OCI-LY1 (cell line): ENCODE measurements at regions not wholly inside any gene's neighbourhood (a gene's known extent, or its start where the extent isn't known, plus 50 kb on each side); places are given as distances from the start of the nearest gene placed in this dataset.

Experiments used
- H2AFZ ChIP-seq: fragments of 200-600 bp; sonication (generic), shearing (Covaris generic); 2 replicates; pipeline ENCODE4 v1.6.0; 2014; ENCODE audit warnings: antibody characterized with exemption, mild to moderate bottlenecking, low read length
- H3F3A ChIP-seq: fragments of 200-600 bp; sonication (generic), shearing (Covaris generic); 2 replicates; pipeline ENCODE4 v1.6.0; 2014; ENCODE audit warnings: mild to moderate bottlenecking, antibody characterized with exemption, low read length, moderate library complexity; ENCODE audit not compliant: insufficient read depth
- H3K27ac ChIP-seq: fragments of 200-600 bp; sonication (generic); 2 replicates; pipeline ENCODE4 v1.5.1; 2014; ENCODE audit warnings: low read length, mixed run types, mild to moderate bottlenecking, low read depth; ENCODE audit not compliant: poor library complexity, severe bottlenecking
- H3K27me3 ChIP-seq: fragments of 200-600 bp; sonication (generic); 2 replicates; pipeline ENCODE4 v1.6.0; 2014; ENCODE audit warnings: antibody characterized with exemption, mild to moderate bottlenecking, low read length, moderate library complexity; ENCODE audit not compliant: insufficient read depth
- H3K36me3 ChIP-seq: fragments of 200-600 bp; sonication (generic); 2 replicates; pipeline ENCODE4 v1.6.1; 2014; ENCODE audit warnings: mild to moderate bottlenecking, antibody characterized with exemption, low read length, moderate library complexity, mixed read lengths; ENCODE audit not compliant: insufficient read depth
- H3K4me1 ChIP-seq: fragments of 200-600 bp; sonication (generic); 2 replicates; pipeline ENCODE4 v1.5.1; 2014; ENCODE audit warnings: mild to moderate bottlenecking, low read length, moderate library complexity; ENCODE audit not compliant: insufficient read depth, severe bottlenecking
- H3K4me2 ChIP-seq: fragments of 200-600 bp; sonication (generic), shearing (Covaris generic); 2 replicates; pipeline ENCODE4 v1.6.1; 2014; ENCODE audit warnings: low read length
- H3K4me3 ChIP-seq: fragments of 200-600 bp; sonication (generic); 2 replicates; pipeline ENCODE4 v1.5.1; 2014; ENCODE audit warnings: low read length, low read depth, mild to moderate bottlenecking, mixed read lengths; ENCODE audit not compliant: poor library complexity, severe bottlenecking
- H3K79me2 ChIP-seq: fragments of 200-600 bp; shearing (Covaris generic); 2 replicates; pipeline ENCODE4 v1.6.1; 2016; ENCODE audit warnings: mixed run types, low read length, mixed read lengths; ENCODE audit not compliant: insufficient read depth
- H3K9ac ChIP-seq: fragments of 200-600 bp; sonication (generic), shearing (Covaris generic); 2 replicates; pipeline ENCODE4 v1.6.1; 2014; ENCODE audit warnings: mild to moderate bottlenecking, low read length, mixed read lengths
- H3K9me2 ChIP-seq: fragments of 200-600 bp; sonication (generic), shearing (Covaris generic); 2 replicates; pipeline ENCODE4 v1.6.1; 2014; ENCODE audit warnings: low read depth, mild to moderate bottlenecking, low read length, mixed read lengths
- H3K9me3 ChIP-seq: fragments of 200-600 bp; shearing (Covaris generic); 2 replicates; pipeline ENCODE4 v1.6.1; 2014; ENCODE audit warnings: low read length, mixed read lengths
- H4K20me1 ChIP-seq: fragments of 200-600 bp; sonication (generic), shearing (Covaris generic); 2 replicates; pipeline ENCODE4 v1.6.0; 2016; ENCODE audit warnings: mild to moderate bottlenecking, low read length; ENCODE audit not compliant: insufficient read depth
- CTCF ChIP-seq: fragments of 200-600 bp; sonication (generic), shearing (Covaris generic); IDR thresholded peaks from 2 replicates; pipeline ENCODE4 v1.5.1; 2017; ENCODE audit warnings: mild to moderate bottlenecking, antibody characterized with exemption, low read length, moderate library complexity, mixed read lengths
- EZH2 ChIP-seq: fragments of 200-600 bp; sonication (generic), shearing (Covaris generic); IDR thresholded peaks from 2 replicates; pipeline ENCODE4 v1.8.0; 2017; ENCODE audit warnings: borderline replicate concordance, mixed run types, mild to moderate bottlenecking, antibody characterized with exemption, low read length, moderate library complexity, mixed read lengths

DNA sequence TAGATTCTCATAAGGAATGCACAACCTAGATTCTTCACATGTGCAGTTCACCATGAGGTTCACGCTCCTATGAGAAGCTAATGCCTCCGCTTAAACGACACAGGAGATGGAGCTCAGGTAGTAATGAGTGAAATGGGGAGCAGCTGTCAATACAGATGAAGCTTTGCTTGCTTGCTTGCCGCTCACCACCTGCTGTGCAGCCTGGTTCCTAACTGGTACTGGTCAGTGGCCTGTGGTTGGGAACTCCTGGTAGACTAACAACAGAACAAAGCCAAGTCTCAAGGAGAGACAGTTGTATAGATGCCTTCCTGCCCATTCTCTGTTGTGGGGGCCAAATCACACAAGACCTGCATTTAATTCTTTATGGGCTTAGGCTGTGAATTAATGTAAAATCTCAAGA, 449.2 kb upstream of the TNP1 start:
- Histone ChIP-seq H3K27me3 (no peaks in the 10 kb centered on the region), H3K9me2 (no peaks in the 10 kb centered on the region), H2AFZ (no peak overlapping the region), H3K27ac (no peak overlapping the region), H3K4me1 (no peaks in the 10 kb centered on the region), H3K9me3 (no peaks in the 10 kb centered on the region), H3K9ac (no peak overlapping the region), H3F3A (no peaks in the 10 kb centered on the region), H3K79me2 (no peaks in the 10 kb centered on the region), H3K4me2 (no peak overlapping the region), H3K36me3 (no peaks in the 10 kb centered on the region), H4K20me1 (no peaks in the 10 kb centered on the region), H3K4me3 (no peak overlapping the region)
- TF ChIP-seq EZH2, result no peak
- TF ChIP-seq CTCF, result no peak

- no peak overlapping the region for H3K4me3 ChIP-seq
Observed at GRCh38 chr2:217307023-217307422, 447.2 kb upstream of the TNP1 start.

GRCh38 chr2:217305882-217306281, 446.0 kb upstream of the TNP1 start:
- Histone ChIP-seq H3K4me3 (no peak overlapping the region), H3F3A (no peaks in the 10 kb centered on the region), H2AFZ (no peak overlapping the region), H3K9ac (no peak overlapping the region), H3K79me2 (no peaks in the 10 kb centered on the region), H3K9me2 (no peaks in the 10 kb centered on the region), H3K9me3 (no peaks in the 10 kb centered on the region), H3K4me2 (no peak overlapping the region), H3K36me3 (no peaks in the 10 kb centered on the region), H3K4me1 (no peaks in the 10 kb centered on the region), H3K27ac (no peak overlapping the region), H3K27me3 (no peaks in the 10 kb centered on the region), H4K20me1 (no peaks in the 10 kb centered on the region)
- TF ChIP-seq EZH2, result no peak
- TF ChIP-seq CTCF, result no peak

More at GRCh38 chr2:217307023-217307422, 447.2 kb upstream of the TNP1 start:
- Histone ChIP-seq H3K27ac (no peak overlapping the region), H3K27me3 (no peaks in the 10 kb centered on the region), H2AFZ (no peak overlapping the region), H3K79me2 (no peaks in the 10 kb centered on the region), H3K9me2 (no peaks in the 10 kb centered on the region), H3K9ac (no peak overlapping the region), H3K36me3 (no peaks in the 10 kb centered on the region), H3K9me3 (no peaks in the 10 kb centered on the region), H3K4me2 (no peak overlapping the region), H3K4me1 (no peaks in the 10 kb centered on the region), H4K20me1 (no peaks in the 10 kb centered on the region), H3F3A (no peaks in the 10 kb centered on the region)
- TF ChIP-seq EZH2 (no peak), CTCF (no peak)
